Activated T-helper 2 cell treated with anti-CD3 and anti-CD28 coated beads, Interferon-gamma antibody, Interleukin-2, Interleukin-4, amounts not matched to agents 10 μg/mL and 5 μg/mL and 100 μg/mL, durations not matched to agents 14 hours and 24 hours and 36 hours (primary cell): ENCODE measurements at regions not wholly inside any gene's neighbourhood (a gene's known extent, or its start where the extent isn't known, plus 50 kb on each side); places are given as distances from the start of the nearest gene placed in this dataset.

Experiments
- DNase-seq: peaks from one replicate; pipeline ENCODE4 v3.0.0; 2021; ENCODE audit warnings: low spot score
- H3K27ac Mint-ChIP-seq: one replicate; pipeline ENCODE4 v1.8.0; 2021; ENCODE audit warnings: mixed read lengths
- H3K27me3 Mint-ChIP-seq: one replicate; pipeline ENCODE4 v1.8.0; 2021; ENCODE audit warnings: low read depth, mixed read lengths
- H3K36me3 Mint-ChIP-seq: one replicate; pipeline ENCODE4 v1.8.0; 2021; ENCODE audit warnings: low read depth, mixed read lengths
- H3K4me1 Mint-ChIP-seq: one replicate; pipeline ENCODE4 v1.8.0; 2021; ENCODE audit warnings: low read depth, mixed read lengths
- H3K4me3 Mint-ChIP-seq: one replicate; pipeline ENCODE4 v1.8.0; 2021; ENCODE audit warnings: low read depth, mild to moderate bottlenecking, moderate library complexity, mixed read lengths
- H3K9me3 Mint-ChIP-seq: one replicate; pipeline ENCODE4 v1.8.0; 2021; ENCODE audit warnings: mixed read lengths
- intact Hi-C: fragments of 100-400 bp; cut with micrococcal nuclease; formaldehyde crosslinking; loops from one replicate; pipeline ENCODE4 v1.15.1; 2023

- Mint-ChIP-seq H3K4me3 (no peak overlapping the region), H3K27ac (no peak overlapping the region), H3K27me3 (no peaks in the 10 kb centered on the region), H3K4me1 (no peaks in the 10 kb centered on the region), H3K36me3 (no peaks in the 10 kb centered on the region), H3K9me3 (no peaks in the 10 kb centered on the region)
- no peak for DNase-seq
- intact Hi-C loops, result no loop called here
Observed at GRCh38 chr2:120949027-120949956, 213.6 kb downstream of the GLI2 start.

DNA sequence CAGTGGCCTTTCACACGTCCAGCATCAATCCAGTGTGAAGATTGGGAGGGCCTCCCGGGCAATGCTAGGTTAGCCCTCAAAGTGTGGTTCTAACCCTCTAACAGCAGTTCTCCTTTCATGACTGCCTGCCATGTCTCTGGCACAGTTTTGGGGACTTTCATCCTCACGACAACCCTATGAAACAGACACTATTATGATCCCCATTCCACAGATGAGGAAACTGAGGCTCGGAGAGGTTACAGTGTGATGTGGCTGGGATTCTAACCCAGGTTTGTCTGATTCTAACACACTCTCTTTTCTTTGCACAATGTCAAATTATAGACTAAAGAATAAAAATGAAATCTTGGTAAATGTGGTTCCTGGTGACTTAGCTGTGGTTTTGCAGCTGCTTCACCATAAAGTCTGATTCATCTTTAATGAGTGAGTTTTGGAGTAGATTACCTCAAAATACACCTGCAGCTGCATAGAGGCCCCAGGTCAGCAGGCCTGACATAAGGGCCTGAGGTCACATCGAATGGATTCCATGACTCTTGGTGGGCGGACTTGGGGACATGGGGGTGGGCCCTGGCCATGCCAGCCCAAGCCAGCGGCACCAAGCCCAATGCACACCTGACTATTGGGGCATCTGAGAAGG lies 214.4 kb downstream of the GLI2 start:
- intact Hi-C loops, result no loop called here
- no peak for DNase-seq
- H3K27ac Mint-ChIP-seq, result no peak overlapping the region
- H3K4me1 Mint-ChIP-seq, result no peaks in the 10 kb centered on the region
- H3K4me3 Mint-ChIP-seq, result no peak overlapping the region
- no peaks in the 10 kb centered on the region for H3K27me3 Mint-ChIP-seq
- no peaks in the 10 kb centered on the region for H3K36me3 Mint-ChIP-seq
- H3K9me3 Mint-ChIP-seq, result no peaks in the 10 kb centered on the region

GRCh38 chr2:120951693-120952092 lies 216.0 kb downstream of the GLI2 start:
- Mint-ChIP-seq H3K27me3 (no peaks in the 10 kb centered on the region), H3K36me3 (no peaks in the 10 kb centered on the region), H3K4me1 (no peaks in the 10 kb centered on the region), H3K27ac (no peak overlapping the region), H3K4me3 (no peak overlapping the region), H3K9me3 (no peaks in the 10 kb centered on the region)
- no peak for DNase-seq
- intact Hi-C loops, result no loop called here

- Mint-ChIP-seq H3K4me1 (no peaks in the 10 kb centered on the region), H3K36me3 (no peaks in the 10 kb centered on the region), H3K27me3 (no peaks in the 10 kb centered on the region), H3K27ac (no peak overlapping the region), H3K9me3 (no peaks in the 10 kb centered on the region), H3K4me3 (no peak overlapping the region)
- DNase-seq, result no peak
- intact Hi-C loops, result no loop called here
Observed at GRCh38 chr2:120952318-120952717, 216.7 kb downstream of the GLI2 start.

DNA sequence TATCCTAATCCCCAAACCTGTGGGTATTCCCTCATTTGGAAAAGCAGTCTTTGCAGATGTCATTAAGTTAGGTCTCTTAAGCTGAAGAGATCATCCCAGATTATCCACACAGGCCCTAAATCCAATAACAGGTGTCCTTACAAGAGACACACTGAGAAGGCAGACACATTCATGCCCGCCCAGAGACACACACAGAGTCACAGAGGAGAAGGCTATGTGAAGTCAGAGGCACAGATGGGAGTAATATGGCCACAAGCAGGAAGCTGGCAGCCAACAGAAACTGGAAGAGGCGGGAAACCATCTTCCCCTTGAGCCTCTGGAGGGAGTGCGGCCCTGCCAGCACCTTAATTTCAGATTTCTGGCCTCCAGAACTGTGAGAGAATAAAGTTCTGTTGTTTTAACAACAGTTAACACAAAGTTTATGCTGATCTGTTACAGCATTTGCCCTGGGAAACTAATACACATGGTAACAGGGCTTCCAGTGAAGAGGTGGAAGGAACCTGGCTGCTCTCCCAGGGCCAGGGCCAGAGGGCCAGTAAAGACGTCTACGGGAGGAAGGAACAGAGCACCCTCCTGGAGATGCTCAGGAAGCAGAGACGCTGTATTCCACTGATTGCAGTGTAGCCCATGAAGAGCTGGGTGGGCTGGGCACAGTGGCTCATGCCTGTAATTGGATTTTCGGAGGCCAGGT lies 217.5 kb downstream of the GLI2 start:
- no peak for DNase-seq
- no peaks in the 10 kb centered on the region for H3K36me3 Mint-ChIP-seq
- H3K4me3 Mint-ChIP-seq, result no peak overlapping the region
- H3K4me1 Mint-ChIP-seq, result no peaks in the 10 kb centered on the region
- no peak overlapping the region for H3K27ac Mint-ChIP-seq
- H3K9me3 Mint-ChIP-seq, result no peaks in the 10 kb centered on the region
- H3K27me3 Mint-ChIP-seq, result no peaks in the 10 kb centered on the region
- intact Hi-C loops, result no loop called here

DNA sequence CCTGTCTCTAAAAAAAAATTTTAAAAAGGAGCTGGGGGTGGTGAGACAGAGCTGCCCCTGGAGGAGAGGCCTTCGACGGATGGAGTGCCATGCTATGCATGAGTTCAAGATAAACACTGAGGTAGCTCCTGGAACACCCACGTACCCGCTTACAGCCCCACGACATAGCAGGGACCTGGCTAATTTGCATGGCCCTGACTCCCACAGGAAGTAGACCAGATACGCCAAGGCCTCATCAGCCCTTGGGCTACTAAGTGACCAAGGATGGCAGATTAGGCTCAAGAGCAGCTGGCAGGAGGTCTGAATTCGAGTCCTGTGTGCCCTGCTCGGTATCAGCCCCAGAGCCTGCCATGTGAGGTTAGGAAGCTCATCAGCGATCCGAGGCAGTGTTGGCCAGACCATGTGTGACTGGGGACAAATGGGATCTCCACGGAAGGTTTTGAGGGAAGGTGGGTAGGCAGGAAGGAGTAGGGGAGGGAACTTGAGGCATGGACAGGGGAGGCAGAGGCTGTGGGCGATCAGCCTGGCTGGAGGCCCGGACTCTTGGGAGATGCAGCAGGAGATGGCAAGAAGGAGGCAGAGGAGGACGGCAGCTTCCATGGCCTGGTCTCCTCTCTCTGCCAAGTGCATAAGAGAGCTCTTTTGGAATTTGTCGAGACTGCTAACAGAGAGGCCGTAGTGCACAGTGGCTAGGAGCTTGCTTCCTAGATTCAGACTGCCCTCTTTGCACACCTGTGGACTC lies 218.3 kb downstream of the GLI2 start:
- no peak for DNase-seq
- H3K9me3 Mint-ChIP-seq, result no peaks in the 10 kb centered on the region

GRCh38 chr2:120954939-120955338 lies 219.3 kb downstream of the GLI2 start:
- H3K4me3 Mint-ChIP-seq, result no peak overlapping the region
- H3K9me3 Mint-ChIP-seq, result no peaks in the 10 kb centered on the region
- H3K27ac Mint-ChIP-seq, result no peak overlapping the region
- intact Hi-C loops, result no loop called here
- no peaks in the 10 kb centered on the region for H3K27me3 Mint-ChIP-seq
- no peaks in the 10 kb centered on the region for H3K36me3 Mint-ChIP-seq
- no peaks in the 10 kb centered on the region for H3K4me1 Mint-ChIP-seq
- no peak for DNase-seq

More for the DNA sequence above, 218.3 kb downstream of the GLI2 start:
- H3K36me3 Mint-ChIP-seq, result no peaks in the 10 kb centered on the region
- H3K4me3 Mint-ChIP-seq, result no peak overlapping the region
- intact Hi-C loops, result no loop called here
- H3K4me1 Mint-ChIP-seq, result no peaks in the 10 kb centered on the region
- no peaks in the 10 kb centered on the region for H3K27me3 Mint-ChIP-seq
- no peak overlapping the region for H3K27ac Mint-ChIP-seq

GRCh38 chr2:120955427-120955826 lies 219.8 kb downstream of the GLI2 start:
- Mint-ChIP-seq H3K4me1 (no peaks in the 10 kb centered on the region), H3K9me3 (no peaks in the 10 kb centered on the region)

DNA sequence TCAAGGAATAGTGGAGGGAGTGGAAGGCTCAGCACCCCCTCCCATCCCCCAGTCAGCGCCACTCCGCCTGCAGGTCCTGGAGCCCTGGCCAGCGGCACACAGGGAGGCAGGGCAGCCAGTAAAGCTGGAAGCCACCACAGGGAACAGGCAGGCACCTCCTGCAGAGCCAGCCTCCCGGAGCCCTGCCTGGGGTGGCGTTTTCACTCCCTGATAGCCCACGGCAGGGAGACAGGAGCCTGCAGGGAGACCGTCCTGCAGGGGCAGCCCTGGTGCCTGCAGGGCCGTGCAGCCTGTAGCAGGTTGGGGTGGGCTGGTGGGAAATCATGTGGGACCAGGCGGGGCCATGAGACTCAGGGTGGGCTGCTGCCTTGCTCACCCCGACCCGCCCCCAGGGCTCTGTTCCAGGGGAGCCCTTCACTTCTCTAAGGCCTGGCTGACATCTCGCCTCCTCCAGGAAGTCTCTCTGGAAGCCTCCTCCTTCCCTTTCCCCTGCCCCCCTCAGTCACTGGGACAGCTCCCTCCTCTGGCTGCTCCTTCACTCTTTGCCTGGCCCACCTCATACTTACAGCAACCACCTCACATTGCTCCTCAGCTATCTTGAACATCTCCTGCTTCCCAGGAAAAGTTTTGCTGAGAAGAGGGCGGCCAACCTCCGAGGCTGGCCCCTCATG lies 221.0 kb downstream of the GLI2 start:
- H3K36me3 Mint-ChIP-seq, result no peaks in the 10 kb centered on the region
- intact Hi-C loops, result no loop called here

More at GRCh38 chr2:120955427-120955826, 219.8 kb downstream of the GLI2 start:
- Mint-ChIP-seq H3K4me3 (no peak overlapping the region), H3K27me3 (no peaks in the 10 kb centered on the region), H3K36me3 (no peaks in the 10 kb centered on the region), H3K27ac (no peak overlapping the region)
- no peak for DNase-seq
- intact Hi-C loops, result no loop called here

GRCh38 chr2:120957905-120958304 lies 222.2 kb downstream of the GLI2 start:
- Mint-ChIP-seq H3K36me3 (no peaks in the 10 kb centered on the region), H3K27me3 (no peaks in the 10 kb centered on the region), H3K27ac (no peak overlapping the region), H3K4me3 (no peak overlapping the region), H3K9me3 (no peaks in the 10 kb centered on the region), H3K4me1 (no peaks in the 10 kb centered on the region)
- DNase-seq, result no peak
- intact Hi-C loops, result no loop called here

More for the DNA sequence above, 221.0 kb downstream of the GLI2 start:
- DNase-seq, result no peak
- H3K27me3 Mint-ChIP-seq, result no peaks in the 10 kb centered on the region
- no peaks in the 10 kb centered on the region for H3K9me3 Mint-ChIP-seq
- no peak overlapping the region for H3K4me3 Mint-ChIP-seq
- H3K27ac Mint-ChIP-seq, result no peak overlapping the region
- no peaks in the 10 kb centered on the region for H3K4me1 Mint-ChIP-seq

GRCh38 chr2:120958623-120959366 lies 223.1 kb downstream of the GLI2 start:
- Mint-ChIP-seq H3K27me3 (no peaks in the 10 kb centered on the region), H3K36me3 (no peaks in the 10 kb centered on the region), H3K9me3 (no peaks in the 10 kb centered on the region), H3K4me1 (no peaks in the 10 kb centered on the region), H3K4me3 (no peak overlapping the region), H3K27ac (no peak overlapping the region)
- no peak for DNase-seq
- intact Hi-C loops, result no loop called here
